ENCODE measurements at regions not wholly inside any gene's neighbourhood (a gene's known extent, or its start where the extent isn't known, plus 50 kb on each side); places are given as distances from the start of the nearest gene placed in this dataset.

- Histone ChIP-seq H3K4me3 (replicated peaks; ENCODE audit: low read depth, low read length) (no peak overlapping the region), H3K36me3 (ENCODE audit: control insufficient read depth, insufficient read depth, low read length) (no peaks in the 10 kb centered on the region), H3K27me3 (replicated peaks; ENCODE audit: control insufficient read depth, insufficient read depth, low read length) (no peaks in the 10 kb centered on the region)
- no peak for TF ChIP-seq CTCF (IDR thresholded peaks at IDR 0.05; ENCODE audit: insufficient read depth, low read length, poor library complexity, severe bottlenecking)
- no peak for DNase-seq (ENCODE audit: extremely low read depth, insufficient read length)
Measured at GRCh38 chr20:54405540-54405939, 69.9 kb upstream of the DOK5 start.

- Histone ChIP-seq H3K4me3 (replicated peaks; ENCODE audit: low read depth, low read length) (no peak overlapping the region), H3K36me3 (ENCODE audit: control insufficient read depth, insufficient read depth, low read length) (no peaks in the 10 kb centered on the region), H3K27me3 (replicated peaks; ENCODE audit: control insufficient read depth, insufficient read depth, low read length) (no peaks in the 10 kb centered on the region)
- no peak for DNase-seq (ENCODE audit: extremely low read depth, insufficient read length)
- TF ChIP-seq CTCF (IDR thresholded peaks at IDR 0.05; ENCODE audit: insufficient read depth, low read length, poor library complexity, severe bottlenecking), result no peak
Measured at GRCh38 chr20:54407459-54407858, 67.9 kb upstream of the DOK5 start.

GRCh38 chr20:54415967-54416366 lies 59.4 kb upstream of the DOK5 start:
- no peaks in the 10 kb centered on the region; the same call in 1 of the 2 replicates for H3K27me3 ChIP-seq (replicated peaks; ENCODE audit: control insufficient read depth, insufficient read depth, low read length)

GRCh38 chr20:54416770-54417169 lies 58.6 kb upstream of the DOK5 start:
- Histone ChIP-seq H3K4me3 (replicated peaks; ENCODE audit: low read depth, low read length) (no peak overlapping the region), H3K27me3 (replicated peaks; ENCODE audit: control insufficient read depth, insufficient read depth, low read length) (no peaks in the 10 kb centered on the region; the same call in 1 of the 2 replicates), H3K36me3 (ENCODE audit: control insufficient read depth, insufficient read depth, low read length) (no peaks in the 10 kb centered on the region)
- TF ChIP-seq CTCF (IDR thresholded peaks at IDR 0.05; ENCODE audit: insufficient read depth, low read length, poor library complexity, severe bottlenecking), result no peak
- no peak for DNase-seq (ENCODE audit: extremely low read depth, insufficient read length)

More at GRCh38 chr20:54415967-54416366, 59.4 kb upstream of the DOK5 start:
- no peak for TF ChIP-seq CTCF (IDR thresholded peaks at IDR 0.05; ENCODE audit: insufficient read depth, low read length, poor library complexity, severe bottlenecking)
- Histone ChIP-seq H3K4me3 (replicated peaks; ENCODE audit: low read depth, low read length) (no peak overlapping the region), H3K36me3 (ENCODE audit: control insufficient read depth, insufficient read depth, low read length) (no peaks in the 10 kb centered on the region)
- DNase-seq (ENCODE audit: extremely low read depth, insufficient read length), result no peak

- H3K27me3 ChIP-seq (replicated peaks; ENCODE audit: control insufficient read depth, insufficient read depth, low read length), result no peaks in the 10 kb centered on the region
- no peak for DNase-seq (ENCODE audit: extremely low read depth, insufficient read length)
- no peak overlapping the region for H3K4me3 ChIP-seq (replicated peaks; ENCODE audit: low read depth, low read length)
- H3K36me3 ChIP-seq (ENCODE audit: control insufficient read depth, insufficient read depth, low read length), result no peaks in the 10 kb centered on the region
- TF ChIP-seq CTCF (IDR thresholded peaks at IDR 0.05; ENCODE audit: insufficient read depth, low read length, poor library complexity, severe bottlenecking), result no peak
Measured at GRCh38 chr20:54419531-54419930, 55.9 kb upstream of the DOK5 start.
